Left ventricle myocardium superior (tissue), 1 donor: ENCODE measurements at regions not wholly inside any gene's neighbourhood (a gene's known extent, or its start where the extent isn't known, plus 50 kb on each side); places are given as distances from the start of the nearest gene placed in this dataset.
"Not testable (repeated sequence)": the region's sequence is repeated elsewhere in the genome, so short reads cannot be mapped to it uniquely, and the experiment has no call there.

Experiments used
- ATAC-seq: fragments of 200-7000 bp; cut with Tn5 transposase; one replicate; pipeline ENCODE4 v1.9.1; 2020; ENCODE audit warnings: mild to moderate bottlenecking, moderate library complexity
- DNase-seq: peaks from one replicate; pipeline ENCODE4 v3.0.0-alpha.2; 2020
- intact Hi-C: fragments of 100-400 bp; cut with micrococcal nuclease; formaldehyde crosslinking; loops from one replicate; pipeline ENCODE4 v1.11.0; 2022
- donor health status: DM: no; HTN: yes; CAD: no; lungs with severe emphysema.

DNA sequence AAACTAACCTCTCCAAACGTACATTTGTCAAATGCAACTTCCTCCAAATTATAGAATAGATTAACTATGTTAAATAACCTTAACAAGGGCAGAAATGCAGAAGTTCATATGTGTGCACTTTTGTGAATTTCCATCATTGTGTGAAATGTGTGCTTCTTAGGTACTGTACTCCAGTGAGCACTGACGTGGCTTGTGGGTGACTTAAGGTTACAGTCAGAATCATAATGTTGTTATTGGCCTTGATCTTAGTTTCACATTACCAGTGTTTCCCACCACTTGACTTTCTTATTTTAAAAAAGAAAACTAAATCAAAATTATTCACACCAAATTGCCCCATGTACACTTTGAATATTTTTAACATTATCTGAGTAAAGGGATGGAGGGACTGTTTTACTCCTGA lies 155.1 kb upstream of the FZD8 start:
- DNase-seq (no peak), ATAC-seq (no peak)
- intact Hi-C loops, result no loop called here

DNA sequence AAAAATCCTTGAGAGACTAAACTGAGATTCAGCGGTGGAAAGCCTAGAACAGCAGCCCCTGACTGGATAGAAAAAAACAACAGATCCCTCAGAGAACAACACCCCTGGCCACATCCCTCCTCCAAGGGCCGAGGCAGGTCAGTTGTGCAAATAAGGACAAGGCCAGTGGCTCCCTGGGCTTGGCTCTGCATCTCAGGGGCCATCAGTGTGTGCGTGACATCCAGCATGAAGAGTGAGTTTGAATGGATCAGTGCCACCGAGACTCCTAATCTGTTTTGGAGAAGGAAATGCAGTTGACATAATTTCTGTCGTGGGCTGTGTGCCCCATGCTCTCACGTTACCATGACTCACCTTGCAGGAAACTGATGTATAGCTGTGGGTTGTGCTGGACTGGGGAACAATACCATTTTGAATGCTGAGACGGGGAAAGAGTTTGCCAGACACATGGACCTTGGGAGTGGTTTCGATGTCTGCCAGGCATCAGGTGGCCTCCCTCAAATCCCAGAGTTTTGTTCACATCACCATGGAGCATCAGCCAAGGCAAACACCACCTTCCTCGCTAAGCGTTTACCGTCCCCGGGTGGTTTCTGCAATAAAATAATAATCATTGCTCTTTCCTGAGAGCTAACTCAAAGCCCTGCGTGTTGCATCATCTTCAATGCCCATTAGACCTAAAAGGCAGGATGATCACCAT lies 153.2 kb upstream of the FZD8 start:
- DNase-seq, result no peak
- no peak for ATAC-seq
- intact Hi-C loops, result no loop called here

DNA sequence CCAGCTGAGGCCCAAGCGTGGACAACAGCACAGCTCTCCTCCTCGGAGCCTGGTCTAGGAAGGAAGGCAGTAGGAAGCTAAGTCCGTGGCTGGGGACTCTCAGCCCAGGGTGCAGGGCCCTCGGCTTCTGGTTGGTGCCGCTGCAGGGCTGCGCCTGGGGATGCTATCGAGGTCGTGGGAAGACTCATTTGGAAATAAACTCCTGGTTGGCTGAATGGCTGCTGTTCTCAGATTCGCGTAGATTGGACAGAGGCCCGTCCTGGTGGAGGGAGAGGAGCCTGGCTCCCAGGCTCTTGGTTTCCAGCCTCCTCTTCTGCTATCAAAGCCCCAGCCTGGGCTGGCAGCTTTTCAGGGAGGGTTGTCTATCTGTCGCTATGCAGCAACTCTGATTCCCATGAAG lies 152.6 kb upstream of the FZD8 start:
- ATAC-seq (peak; percentile 64), DNase-seq (peak; percentile 35)
- intact Hi-C loops, result no loop called here

DNA sequence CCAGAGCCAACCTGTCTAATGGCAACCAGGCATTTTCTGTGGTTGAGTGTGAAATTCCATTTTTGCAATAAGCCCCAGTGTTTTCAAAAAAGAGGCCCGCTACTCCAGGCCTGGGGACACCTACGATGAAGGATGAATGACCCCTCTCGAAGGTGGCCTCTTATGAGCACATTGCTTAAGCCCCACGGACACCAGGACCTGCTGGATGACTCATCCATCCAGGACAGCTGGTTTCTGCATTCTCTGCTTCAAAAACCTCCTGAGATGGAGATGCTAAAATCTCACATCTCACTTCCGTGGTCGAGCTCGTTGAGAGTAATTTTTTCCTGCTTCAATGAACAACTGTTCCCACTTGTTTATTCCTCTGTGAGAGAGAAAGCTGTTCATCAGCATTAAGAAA lies 150.2 kb upstream of the FZD8 start:
- intact Hi-C loops, result no loop called here
- no peak for ATAC-seq
- no peak for DNase-seq

DNA sequence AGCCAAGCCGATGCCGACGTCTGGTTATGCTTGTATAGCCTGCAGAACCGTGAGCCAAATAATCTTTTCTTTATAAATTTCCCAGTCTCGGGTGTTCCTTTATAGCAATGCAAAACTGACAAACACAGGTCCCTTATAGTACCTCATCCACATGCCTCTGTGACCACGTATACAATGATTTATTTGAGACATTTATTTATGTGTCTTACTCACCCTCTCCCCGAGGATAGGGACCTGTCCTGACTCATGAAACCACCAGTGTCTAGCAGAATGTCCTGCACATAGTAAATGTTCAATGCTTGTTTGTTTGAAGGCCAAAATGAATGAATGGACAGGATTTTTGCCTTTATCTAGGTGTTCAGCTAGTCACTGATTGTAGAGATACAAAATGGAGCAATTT lies 147.9 kb upstream of the FZD8 start:
- DNase-seq (no peak), ATAC-seq (no peak)
- intact Hi-C loops, result no loop called here

DNA sequence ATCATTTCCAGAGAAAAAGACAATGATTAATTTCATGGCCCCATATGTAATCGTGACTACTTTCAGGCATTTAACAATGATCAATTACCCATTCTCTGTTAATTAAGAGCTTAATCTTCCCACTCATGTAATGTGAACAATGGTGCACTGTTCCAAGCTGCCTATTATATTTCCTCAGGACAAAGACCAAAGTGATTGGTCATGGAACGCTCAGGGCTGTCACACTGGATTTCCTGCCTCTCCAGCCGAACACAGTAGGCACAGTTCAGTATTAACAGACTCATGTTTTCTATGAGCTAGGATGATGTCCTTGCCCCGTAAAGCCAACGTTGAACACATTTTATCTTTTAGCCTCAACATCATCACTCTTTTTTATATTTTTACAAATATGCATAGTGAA lies 142.7 kb upstream of the FZD8 start:
- ATAC-seq, result no peak
- intact Hi-C loops, result no loop called here
- DNase-seq, result no peak

DNA sequence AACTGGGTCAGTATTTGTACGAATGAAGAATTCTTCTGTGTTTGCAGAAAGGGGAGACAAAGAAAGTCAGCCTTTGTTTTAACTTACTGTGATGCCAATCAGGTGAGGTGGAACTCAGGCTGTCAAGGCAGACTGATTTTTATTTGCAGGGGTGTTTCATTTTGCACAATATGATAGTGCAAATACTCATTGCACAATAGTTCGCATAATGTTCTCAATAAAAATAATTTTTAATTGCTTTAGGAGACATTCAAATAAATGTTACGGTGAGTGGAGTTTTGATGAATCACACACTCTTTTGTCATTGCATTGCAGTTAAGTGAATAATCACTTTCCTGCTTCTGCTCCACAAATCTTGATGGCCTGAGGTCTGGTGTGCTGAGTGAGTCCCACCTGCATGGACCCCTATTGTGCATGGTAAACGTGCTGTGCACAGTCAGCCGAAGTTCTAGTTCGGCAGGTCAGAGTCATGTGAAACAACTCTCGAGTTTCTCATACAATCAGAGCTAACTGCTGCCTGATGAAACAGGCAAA lies 141.3 kb upstream of the FZD8 start:
- ATAC-seq (no peak), DNase-seq (no peak)
- intact Hi-C loops, result no loop called here

DNA sequence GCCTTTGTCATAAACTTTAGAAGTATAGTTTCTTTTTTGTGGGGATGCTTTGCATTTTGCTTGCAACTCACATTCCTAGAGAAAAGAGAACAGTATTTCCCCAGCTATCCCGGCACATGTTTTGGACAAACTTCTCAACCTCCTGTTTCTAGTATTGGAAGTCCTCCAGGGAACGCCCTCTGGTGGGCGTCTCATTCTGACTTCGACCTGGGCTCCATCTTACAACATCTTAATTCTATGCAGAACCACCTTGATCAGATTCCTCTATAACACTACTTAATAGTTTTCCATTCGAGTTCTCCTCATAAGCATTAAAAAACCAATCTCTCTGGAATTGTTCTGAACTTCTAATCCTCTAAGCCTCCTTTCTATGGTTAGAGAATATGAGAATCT lies 139.5 kb upstream of the FZD8 start:
- intact Hi-C loops, result no loop called here
- no peak for ATAC-seq
- no peak for DNase-seq

DNA sequence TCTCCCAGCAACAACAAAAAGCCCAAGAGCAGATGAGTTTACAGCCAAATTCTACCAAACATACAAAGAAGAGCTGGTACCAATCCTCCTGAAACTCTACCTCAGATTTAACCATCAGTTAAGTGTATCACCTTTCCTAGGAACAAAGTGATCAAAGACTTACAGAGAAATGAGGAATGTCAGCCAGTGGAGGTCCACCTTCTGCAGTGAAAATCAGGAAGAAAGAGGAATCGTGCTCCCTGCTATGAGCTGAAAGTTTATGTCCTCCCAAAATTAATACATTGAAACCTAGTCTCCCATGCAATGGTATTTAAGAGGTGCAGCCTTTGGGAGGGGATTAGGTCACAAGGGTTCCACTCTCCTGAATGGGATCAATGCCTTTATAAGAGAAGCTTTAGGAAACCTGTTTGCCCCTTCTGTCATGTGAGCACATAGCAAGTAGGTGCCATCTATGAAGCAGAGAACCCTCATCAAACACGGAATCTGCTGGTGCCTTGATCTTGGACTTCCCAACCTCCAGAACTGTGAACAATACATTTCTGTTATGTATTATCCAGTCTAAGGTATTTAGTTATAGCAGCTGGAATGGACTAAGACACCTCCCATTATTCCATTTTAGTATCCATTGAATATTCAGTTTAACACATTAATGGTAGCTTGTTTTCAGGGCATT lies 139.0 kb upstream of the FZD8 start:
- no peak for DNase-seq
- intact Hi-C loops, result no loop called here
- ATAC-seq, result no peak

DNA sequence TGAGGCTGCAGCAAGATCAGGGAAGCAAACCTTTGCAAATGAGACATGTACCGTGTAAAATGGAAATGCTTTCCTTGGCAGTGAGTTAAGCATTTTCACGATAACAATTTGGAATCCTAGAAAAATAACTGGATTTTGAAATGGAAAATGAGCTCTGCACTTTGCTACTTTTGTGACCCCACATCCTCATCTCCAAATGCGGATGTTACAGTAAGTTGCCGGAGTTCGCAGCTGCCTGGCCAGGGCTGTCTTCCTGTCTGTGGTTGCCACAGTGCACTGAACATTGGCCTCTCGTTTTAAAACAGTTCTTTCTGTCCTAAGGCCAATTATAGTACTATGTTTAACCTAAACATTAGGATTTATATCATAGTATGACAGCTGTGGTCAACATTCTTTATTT lies 136.2 kb upstream of the FZD8 start:
- DNase-seq (no peak), ATAC-seq (no peak)
- intact Hi-C loops, result no loop called here

DNA sequence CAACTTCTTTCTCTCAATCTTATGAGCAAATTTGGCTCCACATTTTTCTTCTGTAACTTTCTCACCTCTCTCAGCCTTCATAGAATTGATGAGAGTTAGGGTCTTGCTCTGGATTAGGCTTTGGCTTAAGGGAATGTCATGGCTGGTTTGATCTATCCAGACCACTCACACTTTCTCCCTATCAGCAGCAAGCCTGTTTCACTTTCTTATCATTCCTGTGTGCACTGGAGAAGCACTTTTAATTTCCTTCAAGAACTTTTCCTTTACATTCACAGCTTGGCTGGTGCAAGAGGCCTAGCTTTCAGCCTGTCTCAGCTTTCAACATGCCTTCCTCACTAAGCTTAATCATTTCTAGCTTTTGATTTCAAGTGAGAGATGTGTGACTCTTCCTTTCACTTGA lies 134.5 kb upstream of the FZD8 start:
- ATAC-seq, DNase-seq, intact Hi-C loops: not testable (repeated sequence)

DNA sequence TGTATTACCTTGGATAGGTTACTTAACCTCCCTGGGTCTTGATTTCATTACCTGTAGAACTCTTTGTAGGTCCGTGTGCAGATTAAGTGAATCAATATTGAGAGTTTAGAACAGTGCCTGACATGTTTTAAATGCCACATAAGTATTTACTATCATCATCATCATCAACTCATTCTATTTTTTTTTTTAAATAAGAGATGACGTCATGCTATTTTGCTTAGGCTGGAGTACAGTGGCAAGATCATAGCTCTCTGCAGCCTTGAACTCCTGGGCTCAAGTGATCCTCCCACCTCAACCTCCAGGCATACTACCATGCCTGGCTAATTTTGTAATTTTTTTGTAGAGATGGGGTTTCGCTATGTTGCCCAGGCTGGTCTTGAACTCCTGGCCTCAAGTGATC lies 132.0 kb upstream of the FZD8 start:
- ATAC-seq, result no peak
- DNase-seq, result no peak
- intact Hi-C loops, result no loop called here

DNA sequence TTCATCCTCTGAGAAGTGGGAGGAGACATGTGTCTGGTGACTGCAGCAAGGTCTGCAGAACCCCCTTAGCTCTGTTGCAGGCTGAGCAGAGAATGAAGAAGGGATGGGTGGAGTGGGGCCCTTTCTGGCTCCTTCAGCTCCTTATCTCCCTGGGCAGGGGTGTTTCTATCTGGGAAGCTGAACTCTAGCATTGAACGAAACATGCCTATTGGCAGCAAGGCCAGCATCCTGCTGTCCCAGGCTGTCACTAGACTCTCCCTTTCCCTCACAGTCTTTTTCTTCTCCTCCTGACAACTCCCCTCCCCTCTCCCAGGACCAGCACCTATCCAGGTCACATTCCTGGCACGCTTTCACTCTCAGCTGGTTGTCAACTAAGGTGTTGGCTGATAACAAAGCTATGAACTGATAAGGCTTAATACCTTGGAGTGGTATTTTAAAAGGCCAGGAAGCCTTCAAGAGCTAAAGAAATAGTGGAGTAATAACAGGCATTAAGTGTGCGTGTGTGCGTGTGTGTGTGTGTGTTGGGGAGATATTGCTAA lies 128.8 kb upstream of the FZD8 start:
- ATAC-seq, result no peak
- intact Hi-C loops, result no loop called here
- DNase-seq, result no peak

DNA sequence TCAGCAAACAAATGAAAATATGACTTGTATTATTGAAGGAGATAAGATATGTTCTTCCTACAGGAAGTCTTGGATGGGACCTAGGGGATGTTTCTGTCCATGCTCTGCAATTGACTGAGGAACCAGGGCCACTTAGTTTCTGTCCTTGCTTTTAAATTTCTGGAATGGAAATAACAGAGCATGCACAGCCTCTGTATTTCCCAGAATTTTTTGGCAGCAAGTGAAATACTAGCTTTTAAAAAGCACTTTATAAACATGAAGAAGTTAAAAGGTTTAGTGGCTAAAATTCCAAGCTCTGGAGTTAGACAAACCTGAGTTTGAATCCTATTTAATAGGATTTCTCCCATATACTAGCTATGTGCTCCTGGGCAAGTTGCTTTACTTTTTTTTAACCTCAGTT lies 127.7 kb upstream of the FZD8 start:
- DNase-seq (no peak), ATAC-seq (no peak)
- intact Hi-C loops, result no loop called here

DNA sequence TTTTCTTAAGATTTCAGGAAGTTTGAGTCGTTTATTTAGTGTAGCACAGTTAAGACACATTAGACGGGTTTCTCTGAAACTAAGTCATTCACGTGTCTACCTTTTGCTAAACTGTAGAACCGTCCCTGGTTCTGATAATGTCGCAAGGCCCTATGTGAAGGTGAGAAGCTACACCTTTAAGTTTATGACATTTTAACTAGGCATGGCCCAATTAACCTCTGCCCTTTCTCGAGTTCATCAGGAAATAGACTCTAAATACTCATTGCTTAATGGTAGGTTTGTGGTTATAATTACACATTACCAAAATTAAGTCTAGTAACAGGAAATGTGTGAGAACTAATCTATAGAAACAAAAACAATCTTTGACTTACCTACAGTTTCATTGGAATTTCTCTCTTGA lies 126.6 kb upstream of the FZD8 start:
- ATAC-seq, result no peak
- intact Hi-C loops, result no loop called here
- no peak for DNase-seq

DNA sequence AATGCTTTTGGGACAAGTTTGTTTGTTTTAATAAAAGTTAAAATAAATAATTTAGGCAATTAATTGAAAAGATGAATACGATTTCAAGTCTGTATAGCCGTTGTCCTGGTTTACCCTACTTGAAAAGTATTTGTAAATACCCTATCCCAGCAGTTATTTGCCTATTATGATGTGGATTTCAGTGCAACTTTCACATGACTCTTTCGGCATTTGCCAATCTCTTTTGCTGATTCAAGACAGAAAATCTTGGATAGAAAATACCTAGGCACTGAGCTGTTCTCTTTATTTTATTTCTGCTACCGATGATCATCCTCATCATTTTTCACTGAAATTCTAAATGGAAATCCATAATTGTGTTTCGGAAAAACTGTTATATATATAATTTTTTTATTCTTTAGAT lies 125.9 kb upstream of the FZD8 start:
- DNase-seq, result no peak
- ATAC-seq, result no peak
- intact Hi-C loops, result no loop called here

DNA sequence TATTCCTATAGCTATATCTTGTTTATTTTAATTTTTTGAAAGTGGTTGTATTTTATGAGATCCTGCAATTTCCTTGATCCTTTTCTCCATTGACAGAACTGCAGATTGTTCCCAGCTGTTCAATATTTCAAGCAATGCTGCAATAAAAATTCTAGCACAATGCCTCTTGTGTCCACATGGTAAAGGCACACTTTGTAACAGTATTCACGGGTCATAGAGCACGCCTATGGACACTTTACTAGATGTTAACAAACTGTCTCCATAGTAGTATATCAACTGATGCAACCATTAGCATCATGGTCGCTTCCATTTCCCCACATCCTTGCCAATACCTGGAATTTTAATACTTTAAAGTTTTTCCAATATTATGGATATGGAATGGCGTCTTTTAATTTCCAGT lies 123.9 kb upstream of the FZD8 start:
- ATAC-seq (no peak), DNase-seq (no peak)
- intact Hi-C loops, result no loop called here

DNA sequence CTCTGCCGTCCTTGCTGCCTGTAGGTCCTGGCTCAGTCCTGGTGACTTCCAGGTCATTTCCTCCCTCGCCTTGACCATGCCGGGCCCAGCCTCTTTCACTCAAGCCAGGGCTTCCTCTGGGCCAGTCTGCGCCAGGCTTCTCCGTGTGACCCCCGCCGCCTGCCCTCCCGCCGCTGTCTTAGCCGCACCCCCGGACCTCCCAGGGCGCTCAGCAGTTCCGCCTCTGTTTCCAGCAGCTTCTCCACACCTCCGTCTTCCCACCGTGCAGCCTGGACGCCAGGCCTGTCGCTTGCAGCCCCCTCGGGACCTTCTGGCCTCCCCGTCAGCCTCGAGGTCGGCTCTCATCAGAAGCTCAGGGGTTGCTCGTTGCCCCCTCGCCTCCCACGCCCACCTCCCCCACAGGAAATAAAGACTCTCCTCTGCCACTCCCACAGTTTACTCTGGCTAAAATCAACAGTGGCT lies 123.0 kb upstream of the FZD8 start:
- ATAC-seq (no peak), DNase-seq (no peak)
- intact Hi-C loops, result no loop called here

DNA sequence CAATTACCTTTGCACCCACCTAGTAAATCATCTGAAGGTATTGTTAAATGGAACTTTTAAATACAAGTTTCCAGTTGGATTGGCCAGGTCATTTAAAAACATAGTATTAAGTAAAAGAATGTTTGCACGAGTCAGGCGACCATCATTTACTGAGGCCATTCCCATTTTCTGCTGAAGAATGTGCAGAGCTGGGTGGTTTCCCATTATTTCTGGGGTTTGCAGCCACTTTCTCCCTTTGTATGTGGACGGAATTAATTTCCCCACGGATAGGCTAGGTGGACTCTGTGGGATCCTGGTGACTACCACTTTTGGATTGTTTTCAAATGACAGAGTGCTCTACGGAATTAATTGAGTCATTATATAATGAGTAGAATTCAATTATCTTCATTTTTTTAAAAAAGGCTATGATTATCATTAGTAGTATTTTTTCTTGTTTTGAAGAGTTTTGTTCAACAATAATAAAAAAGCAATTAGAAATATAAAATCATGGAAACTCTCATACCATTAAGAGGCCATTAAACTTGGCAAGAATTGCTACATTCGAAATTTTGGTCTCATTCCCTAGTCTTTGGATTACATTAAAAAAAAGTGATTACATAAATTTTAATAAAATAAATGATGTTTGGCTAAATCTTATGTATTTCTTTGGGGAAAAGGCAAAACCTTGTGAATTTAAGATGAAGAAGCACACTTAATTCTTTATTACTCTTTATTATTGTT lies 120.4 kb upstream of the FZD8 start:
- intact Hi-C loops, result no loop called here
- ATAC-seq (no peak), DNase-seq (no peak)

DNA sequence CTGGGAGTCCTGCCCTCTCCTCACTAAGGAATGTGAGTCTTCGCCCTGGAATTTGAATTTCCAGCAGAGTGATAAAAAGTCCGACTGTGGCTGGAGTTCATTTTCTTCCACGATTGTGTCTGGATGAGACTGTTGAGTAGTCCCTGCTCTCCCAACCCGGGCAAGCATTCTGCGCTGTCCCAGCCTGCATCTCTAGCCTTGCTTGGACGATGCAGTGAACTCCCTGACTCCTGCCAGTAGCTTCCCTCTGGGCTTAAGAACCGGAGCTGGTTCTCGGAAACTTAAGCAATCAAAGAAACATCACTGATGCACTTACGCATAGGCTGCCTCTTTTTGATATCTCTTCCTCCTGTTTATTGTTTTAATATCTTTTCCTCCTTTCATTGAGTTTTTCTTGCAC lies 116.0 kb upstream of the FZD8 start:
- DNase-seq (peak; percentile 69), ATAC-seq (peak; percentile 99)
- intact Hi-C loops, result no loop called here
